ENCODE measurements at regions not wholly inside any gene's neighbourhood (a gene's known extent, or its start where the extent isn't known, plus 50 kb on each side); places are given as distances from the start of the nearest gene placed in this dataset.

DNA sequence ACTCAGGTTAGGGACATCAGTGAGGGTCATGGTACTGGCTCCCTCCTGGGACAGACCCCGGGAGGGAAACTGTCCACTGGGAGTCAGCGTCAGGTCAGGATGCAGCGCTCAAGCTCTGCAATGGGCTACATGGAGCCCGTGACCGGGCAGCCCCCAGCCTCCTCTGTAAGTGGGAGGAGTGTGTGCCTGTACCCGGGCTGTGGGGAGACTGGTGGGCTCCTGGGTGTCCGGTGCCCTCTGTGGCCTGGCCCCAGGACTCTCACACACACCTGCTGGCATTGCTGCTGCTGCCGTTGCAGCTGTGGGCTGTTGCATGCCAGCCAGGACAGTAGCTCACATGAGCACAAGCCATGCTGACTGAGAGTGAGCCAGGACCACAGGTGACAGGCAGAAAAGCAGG is 630.3 kb downstream of the TBC1D22A start:
- DNase-seq (ENCODE audit: low spot score) = no peak

DNA sequence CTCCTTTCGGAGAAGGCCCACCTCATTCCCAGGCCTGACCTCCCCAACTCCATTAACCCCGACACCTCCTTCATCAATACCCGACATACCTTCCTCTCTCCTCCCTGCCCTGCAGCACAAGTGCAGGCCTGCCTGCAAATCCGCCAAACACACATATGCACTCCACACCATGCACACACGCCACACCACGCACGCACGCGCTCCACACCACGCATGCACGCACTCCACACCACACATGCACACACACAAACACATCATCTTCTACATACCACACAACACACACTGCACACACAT is 629.6 kb downstream of the TBC1D22A start:
- no peak for DNase-seq (ENCODE audit: low spot score)

DNA sequence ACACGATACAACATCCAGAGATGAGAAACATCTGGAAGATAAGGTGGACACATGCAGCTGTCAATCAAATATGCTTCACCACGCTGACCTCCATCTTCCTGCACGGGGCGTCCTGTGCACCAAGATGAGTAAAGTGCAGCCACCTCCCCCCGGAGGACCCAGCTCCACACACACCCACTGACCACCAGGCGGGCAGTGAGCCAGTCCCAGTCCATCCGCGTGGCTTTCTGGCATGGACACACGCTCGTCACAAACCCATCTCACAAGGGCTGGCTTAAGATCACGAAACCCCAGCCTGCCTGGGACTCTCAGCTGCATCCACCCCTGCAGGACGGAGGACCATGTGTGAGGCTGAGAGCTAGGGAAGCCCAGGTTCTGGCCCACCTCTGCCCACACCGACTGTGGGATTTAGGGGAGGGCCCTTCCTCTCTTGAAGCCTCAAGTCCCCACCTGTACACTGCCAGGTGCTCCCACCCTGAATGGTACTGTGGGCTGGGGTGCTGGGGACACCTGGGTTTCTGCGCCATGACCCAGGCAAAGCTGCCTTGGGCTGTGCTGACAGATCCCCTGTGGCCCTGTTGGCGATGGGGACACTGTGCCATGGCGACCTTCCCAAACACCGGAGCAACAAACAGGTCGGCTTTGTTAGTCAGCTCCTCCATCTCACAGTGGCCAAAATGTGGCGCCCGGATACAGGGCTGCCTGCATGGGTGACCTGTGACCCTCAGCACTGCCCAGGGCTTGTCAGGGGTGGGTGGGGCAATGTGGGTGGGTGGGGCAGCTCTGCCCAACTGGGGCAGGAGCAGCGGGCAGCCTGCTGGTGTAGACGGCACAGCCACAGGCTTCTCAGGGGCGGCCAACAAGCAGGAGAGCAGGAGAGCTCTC is 629.0 kb downstream of the TBC1D22A start:
- DNase-seq (ENCODE audit: low spot score) = no peak

DNA sequence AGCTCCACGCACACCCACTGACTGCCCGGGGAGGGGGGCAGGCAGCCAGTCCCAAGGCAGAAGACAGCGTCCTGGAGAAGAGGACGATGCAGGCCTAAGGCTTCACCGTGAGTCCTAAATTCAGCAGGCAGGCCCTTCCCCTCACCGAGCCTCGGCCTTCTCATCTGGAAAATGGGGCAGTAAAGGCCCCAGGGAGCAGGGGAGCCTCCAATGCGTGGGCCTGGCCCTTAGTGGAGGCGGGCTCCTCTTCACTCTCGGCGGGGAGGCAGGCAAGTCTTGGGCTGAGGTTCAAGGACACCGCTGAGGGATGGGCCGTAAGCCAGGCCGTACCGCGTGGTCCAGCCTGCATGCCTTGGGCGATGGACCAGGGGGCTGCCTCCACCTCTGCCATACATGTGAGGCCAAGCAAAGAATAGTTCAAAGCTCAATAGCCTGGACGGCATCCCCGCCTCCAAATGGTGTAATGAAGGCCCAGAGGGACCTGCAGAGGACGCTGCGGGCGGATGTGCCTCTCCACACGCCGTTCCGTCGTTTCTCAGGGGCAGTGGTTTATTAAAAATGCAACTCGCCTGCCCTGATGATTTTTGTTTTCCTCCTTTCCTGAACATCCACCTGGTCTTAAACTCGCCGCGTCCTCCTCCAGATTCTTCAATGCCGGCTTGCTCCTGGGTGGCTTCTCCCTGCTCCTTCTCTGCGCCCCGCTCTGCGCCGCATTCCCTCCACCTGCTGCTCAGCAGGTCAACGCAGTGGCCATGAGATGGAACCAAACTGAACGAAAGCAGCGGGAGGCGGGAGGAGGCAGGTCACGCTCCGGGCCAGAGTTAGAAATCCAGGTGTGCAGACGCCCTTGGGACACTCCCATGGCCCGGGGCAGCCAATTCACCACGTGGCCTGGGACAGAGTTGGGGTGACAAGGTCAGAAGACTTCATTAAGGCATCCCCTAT is 627.8 kb downstream of the TBC1D22A start:
- DNase-seq (ENCODE audit: low spot score) = no peak

- no peak for DNase-seq (ENCODE audit: low spot score)
Measured at GRCh38 chr22:47389201-47389600, 626.8 kb downstream of the TBC1D22A start.

- no peak for DNase-seq (ENCODE audit: low spot score)
Measured at GRCh38 chr22:47388778-47389177, 626.3 kb downstream of the TBC1D22A start.

- no peak for DNase-seq (ENCODE audit: low spot score)
Measured at GRCh38 chr22:47388331-47388730, 625.9 kb downstream of the TBC1D22A start.

- no peak for DNase-seq (ENCODE audit: low spot score)
Measured at GRCh38 chr22:47386812-47387510, 624.5 kb downstream of the TBC1D22A start.

GRCh38 chr22:47384977-47385376 is 622.5 kb downstream of the TBC1D22A start:
- DNase-seq (ENCODE audit: low spot score) = no peak

DNA sequence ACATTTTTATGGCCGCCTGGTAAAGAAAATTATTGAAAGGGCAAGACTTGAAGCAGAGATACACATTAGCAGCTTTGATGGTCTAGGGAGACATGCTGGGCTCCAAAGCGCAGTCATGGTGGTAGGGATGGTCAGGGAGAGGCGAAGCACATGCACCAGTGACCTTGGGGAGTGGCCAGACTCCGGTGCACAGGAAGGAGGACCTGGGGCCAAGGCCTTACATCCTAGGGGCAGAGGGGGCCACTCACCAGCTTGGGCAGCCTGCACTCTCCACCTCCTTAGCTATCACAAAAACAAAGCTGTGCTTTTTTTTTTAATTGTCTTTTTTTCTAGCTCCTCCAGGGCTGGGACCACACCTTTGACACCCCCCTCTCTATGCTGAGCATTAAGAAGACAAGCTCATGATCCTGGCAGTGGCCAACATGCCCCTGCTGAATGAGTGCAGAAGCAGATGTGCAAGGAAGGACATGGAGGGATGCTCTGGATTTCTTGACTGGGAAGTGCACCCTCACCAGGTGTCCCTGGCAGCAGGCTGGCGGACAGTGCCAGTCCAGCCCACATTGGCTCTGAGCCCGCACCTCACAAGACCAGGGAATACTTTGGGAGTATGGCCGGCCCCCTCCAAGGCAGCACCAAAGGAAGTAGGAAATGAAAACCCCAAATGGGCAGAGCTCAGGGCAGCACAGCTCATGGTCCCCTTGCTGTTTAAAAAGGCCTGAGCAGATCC is 619.9 kb downstream of the TBC1D22A start:
- DNase-seq (ENCODE audit: low spot score) = no peak

DNA sequence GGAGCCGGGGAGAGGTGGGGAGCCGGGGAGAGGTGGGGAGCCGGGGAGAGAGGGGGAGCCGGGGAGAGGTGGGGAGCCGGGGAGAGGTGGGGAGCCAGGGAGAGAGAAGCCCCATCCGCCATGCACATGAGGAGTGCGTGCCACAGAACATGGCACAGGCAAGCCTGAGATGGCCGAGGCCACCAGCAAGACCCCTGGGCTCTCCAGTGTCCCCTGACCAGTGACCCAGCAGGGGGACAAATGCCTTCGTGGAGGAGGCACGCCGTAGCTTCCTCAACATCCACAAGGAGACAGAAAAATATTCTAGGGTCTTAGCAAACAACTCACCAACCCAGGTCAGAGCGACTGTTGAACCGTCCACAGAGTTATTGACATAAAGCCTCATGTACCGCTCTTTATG is 618.8 kb downstream of the TBC1D22A start:
- no peak for DNase-seq (ENCODE audit: low spot score)

- DNase-seq (ENCODE audit: low spot score) = no peak
Measured at GRCh38 chr22:47380692-47381091, 618.2 kb downstream of the TBC1D22A start.

GRCh38 chr22:47379037-47379436 is 616.6 kb downstream of the TBC1D22A start:
- no peak for DNase-seq (ENCODE audit: low spot score)

- no peak for DNase-seq (ENCODE audit: low spot score)
Measured at GRCh38 chr22:47377926-47378560, 615.6 kb downstream of the TBC1D22A start.

GRCh38 chr22:47376901-47377505 is 614.6 kb downstream of the TBC1D22A start:
- no peak for DNase-seq (ENCODE audit: low spot score)

DNA sequence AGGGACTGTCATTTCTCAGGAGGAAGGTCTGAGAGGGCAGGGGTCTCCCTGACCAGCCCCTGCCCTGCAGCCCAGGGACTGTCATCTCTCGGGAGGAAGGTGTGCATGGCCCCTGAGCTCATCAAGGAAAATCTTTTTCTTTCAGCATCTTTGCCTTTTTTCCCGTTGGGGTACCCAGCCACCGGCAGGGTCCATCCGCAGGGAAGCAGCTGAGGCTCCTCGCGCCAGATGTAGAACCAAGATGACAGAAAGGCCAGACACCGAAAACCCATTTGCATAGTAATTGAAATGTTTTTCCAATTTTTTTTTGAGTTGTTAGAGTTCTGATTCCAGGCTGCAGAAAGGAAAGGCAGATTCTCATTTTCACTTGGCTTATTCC is 613.9 kb downstream of the TBC1D22A start:
- DNase-seq (ENCODE audit: low spot score) = no peak

DNA sequence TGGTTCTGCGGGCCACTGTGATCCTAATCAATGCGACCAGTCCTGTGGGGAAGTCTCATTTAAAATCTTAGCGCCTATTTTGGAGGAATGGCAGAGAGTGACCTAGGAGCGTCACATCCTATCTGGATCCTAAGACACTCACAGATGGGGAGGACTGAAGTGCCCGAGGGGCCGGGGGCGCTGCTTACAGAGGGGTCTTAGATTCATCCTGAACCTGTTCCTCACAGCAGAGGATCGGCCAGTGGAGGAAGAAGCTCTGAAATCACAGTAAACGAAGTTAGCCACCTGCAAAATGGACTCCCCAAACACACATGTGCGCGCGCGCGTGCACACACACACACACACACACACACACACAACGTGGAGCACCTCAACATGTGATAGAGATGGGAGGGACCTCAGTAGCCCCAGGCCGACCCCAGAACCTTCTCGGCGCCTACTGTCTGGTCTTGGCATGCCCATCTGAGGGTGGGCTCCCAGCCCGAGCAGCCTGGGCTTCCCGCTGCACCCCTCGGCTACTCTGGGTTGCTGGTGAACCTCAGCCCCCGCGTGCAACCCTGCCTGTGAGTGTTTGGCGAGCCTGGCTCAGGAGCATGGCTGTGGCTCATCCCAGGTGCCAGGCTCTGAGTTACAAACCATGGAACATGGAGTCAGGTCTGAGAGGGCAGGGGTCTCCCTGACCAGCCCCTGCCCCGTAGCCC is 613.3 kb downstream of the TBC1D22A start:
- DNase-seq (ENCODE audit: low spot score) = no peak

- DNase-seq (ENCODE audit: low spot score) = no peak
Measured at GRCh38 chr22:47374901-47375575, 612.6 kb downstream of the TBC1D22A start.

DNA sequence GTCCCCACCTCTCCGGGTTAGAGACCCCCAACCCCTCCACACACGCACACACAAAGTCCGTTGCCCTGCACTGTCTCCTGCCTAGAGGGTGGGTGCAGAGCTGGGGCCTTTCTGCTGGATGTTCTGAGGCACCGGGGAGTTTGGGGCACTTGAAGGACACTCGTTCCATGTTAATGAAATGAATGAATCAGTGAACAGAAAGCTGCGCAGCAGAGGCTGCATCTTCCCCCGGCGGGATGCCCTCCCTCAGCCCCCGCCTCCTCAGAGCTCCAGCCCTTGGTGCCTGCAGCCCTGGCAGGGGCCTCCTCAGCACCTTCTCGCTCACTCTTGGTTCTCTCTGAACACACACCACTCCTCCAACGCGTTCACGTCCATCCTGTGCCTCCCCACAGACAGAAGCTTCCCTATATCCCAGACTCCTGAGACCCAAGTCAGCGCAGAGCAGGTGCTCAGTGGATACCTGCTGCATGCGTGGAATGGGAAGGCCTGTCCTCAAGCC is 611.9 kb downstream of the TBC1D22A start:
- DNase-seq (ENCODE audit: low spot score) = no peak

Data from AG08396 (cell line).